Activated naive CD8-positive, alpha-beta T cell treated with anti-CD3 and anti-CD28 coated beads, Interleukin-2, amount 50 U/mL, for 24 hours (primary cell): ENCODE measurements at regions not wholly inside any gene's neighbourhood (a gene's known extent, or its start where the extent isn't known, plus 50 kb on each side); places are given as distances from the start of the nearest gene placed in this dataset.
"Not testable (repeated sequence)": the region's sequence is repeated elsewhere in the genome, so short reads cannot be mapped to it uniquely, and the experiment has no call there.

ENCODE experiments used
- ATAC-seq: fragments of 150-1000 bp; cut with Tn5 transposase; one replicate; pipeline ENCODE4 v1.10.0; 2021
- DNase-seq: peaks from one replicate; pipeline ENCODE4 v3.0.0; 2021
- H3K27ac Mint-ChIP-seq: one replicate; pipeline ENCODE4 v1.8.0; 2021; ENCODE audit warnings: mild to moderate bottlenecking, mixed read lengths
- H3K27me3 Mint-ChIP-seq: one replicate; pipeline ENCODE4 v1.8.0; 2021; ENCODE audit warnings: mixed read lengths
- H3K36me3 Mint-ChIP-seq: one replicate; pipeline ENCODE4 v1.8.0; 2021; ENCODE audit warnings: low read depth, mixed read lengths
- H3K4me1 Mint-ChIP-seq: one replicate; pipeline ENCODE4 v1.8.0; 2021; ENCODE audit warnings: mixed read lengths
- H3K4me3 Mint-ChIP-seq: one replicate; pipeline ENCODE4 v1.8.0; 2021; ENCODE audit warnings: mild to moderate bottlenecking, moderate library complexity, mixed read lengths
- H3K9me3 Mint-ChIP-seq: one replicate; pipeline ENCODE4 v1.8.0; 2021; ENCODE audit warnings: mixed read lengths

DNA sequence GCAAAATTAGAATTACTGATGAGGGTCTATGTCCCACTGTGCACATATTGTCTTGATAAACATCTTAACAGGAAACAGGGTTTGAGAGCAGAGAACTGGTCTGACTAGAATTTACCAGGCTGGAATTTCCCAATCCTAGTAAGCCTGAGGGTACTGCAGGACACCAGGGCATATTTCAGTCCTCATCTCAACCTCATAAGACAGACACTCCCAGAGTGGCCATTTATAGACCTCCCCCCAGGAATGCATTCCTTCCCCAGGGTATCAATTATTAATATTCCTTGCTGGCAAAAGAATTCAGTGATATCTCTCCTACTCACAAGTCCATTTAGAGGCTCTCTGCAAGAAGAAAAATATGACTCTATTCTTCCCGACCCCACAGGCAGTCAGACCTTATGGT is 325.1 kb upstream of the KLF3 start:
- Mint-ChIP-seq H3K36me3 (peaks cover 13% of the 10 kb centered on the region), H3K4me1 (peaks cover 17% of the 10 kb centered on the region), H3K9me3 (peaks cover 28% of the 10 kb centered on the region)
- H3K27ac Mint-ChIP-seq, H3K27me3 Mint-ChIP-seq, H3K4me3 Mint-ChIP-seq, ATAC-seq, DNase-seq: not testable (repeated sequence)

- Mint-ChIP-seq H3K9me3 (peaks cover 31% of the 10 kb centered on the region), H3K27ac (no peak overlapping the region), H3K27me3 (no peaks in the 10 kb centered on the region), H3K4me1 (no peaks in the 10 kb centered on the region), H3K36me3 (peaks cover 6% of the 10 kb centered on the region), H3K4me3 (no peak overlapping the region)
- no peak for ATAC-seq
- no peak for DNase-seq
Observed at GRCh38 chr4:38343608-38344007, 320.4 kb upstream of the KLF3 start.

GRCh38 chr4:38344929-38345328 is 319.1 kb upstream of the KLF3 start:
- H3K36me3 Mint-ChIP-seq, result peaks cover 6% of the 10 kb centered on the region
- ATAC-seq (no peak), DNase-seq (no peak)

DNA sequence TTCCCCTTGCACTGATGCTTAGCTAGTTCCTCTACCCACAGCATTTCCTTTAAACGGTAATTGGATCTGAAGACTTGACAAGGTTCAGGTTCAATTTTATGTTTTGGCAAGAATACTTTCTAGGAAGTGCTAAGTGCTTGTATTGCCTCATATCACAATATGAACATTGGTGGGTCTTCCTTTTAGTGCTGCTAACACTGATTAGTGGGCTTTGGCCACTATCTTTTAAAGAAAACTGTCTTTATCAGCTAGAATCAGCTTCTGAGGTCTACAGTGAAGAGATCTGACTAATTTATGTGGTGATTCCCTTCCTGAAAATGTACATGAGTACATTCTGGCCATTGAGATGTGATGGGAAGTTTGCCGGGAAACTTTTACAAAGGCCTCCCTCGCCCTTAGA is 316.7 kb upstream of the KLF3 start:
- Mint-ChIP-seq H3K4me1 (no peaks in the 10 kb centered on the region), H3K4me3 (no peak overlapping the region), H3K36me3 (peaks cover 6% of the 10 kb centered on the region), H3K27me3 (no peaks in the 10 kb centered on the region), H3K9me3 (peaks cover 23% of the 10 kb centered on the region), H3K27ac (no peak overlapping the region)
- ATAC-seq (no peak), DNase-seq (no peak)

More at GRCh38 chr4:38344929-38345328, 319.1 kb upstream of the KLF3 start:
- no peak overlapping the region for H3K27ac Mint-ChIP-seq
- no peaks in the 10 kb centered on the region for H3K27me3 Mint-ChIP-seq
- peaks cover 21% of the 10 kb centered on the region for H3K9me3 Mint-ChIP-seq
- H3K4me1 Mint-ChIP-seq, result no peaks in the 10 kb centered on the region
- no peak overlapping the region for H3K4me3 Mint-ChIP-seq

- no peaks in the 10 kb centered on the region for H3K36me3 Mint-ChIP-seq
- H3K9me3 Mint-ChIP-seq, result peaks cover 26% of the 10 kb centered on the region
- H3K27ac Mint-ChIP-seq, result no peak overlapping the region
- peaks cover 4% of the 10 kb centered on the region for H3K4me1 Mint-ChIP-seq
- H3K4me3 Mint-ChIP-seq, result no peak overlapping the region
- ATAC-seq, result no peak
- no peaks in the 10 kb centered on the region for H3K27me3 Mint-ChIP-seq
- DNase-seq, result no peak
Observed at GRCh38 chr4:38354421-38354820, 309.6 kb upstream of the KLF3 start.

- Mint-ChIP-seq H3K36me3 (no peaks in the 10 kb centered on the region), H3K27ac (no peak overlapping the region), H3K4me3 (no peak overlapping the region), H3K4me1 (peaks cover 6% of the 10 kb centered on the region), H3K9me3 (peaks cover 26% of the 10 kb centered on the region), H3K27me3 (no peaks in the 10 kb centered on the region)
- no peak for DNase-seq
- ATAC-seq, result no peak
Observed at GRCh38 chr4:38354872-38355271, 309.1 kb upstream of the KLF3 start.

DNA sequence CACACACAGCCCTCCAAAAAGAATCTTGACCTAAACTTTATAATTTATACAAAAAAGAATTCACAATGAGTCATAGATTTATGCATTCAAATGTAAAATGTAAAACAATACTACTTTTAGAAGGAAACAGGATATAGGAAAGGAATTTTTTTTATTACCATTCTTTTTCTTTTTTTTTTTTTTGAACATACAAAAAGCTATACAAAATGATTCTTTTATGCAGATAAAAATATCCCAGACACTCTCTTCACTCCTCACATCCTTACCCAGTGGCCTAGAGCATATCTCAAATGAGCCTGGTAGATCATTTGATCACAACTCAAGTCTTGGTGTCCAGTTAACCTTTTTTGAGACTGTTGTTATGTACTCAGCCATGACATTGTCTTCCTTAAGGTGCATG is 307.3 kb upstream of the KLF3 start:
- no peak for ATAC-seq

DNA sequence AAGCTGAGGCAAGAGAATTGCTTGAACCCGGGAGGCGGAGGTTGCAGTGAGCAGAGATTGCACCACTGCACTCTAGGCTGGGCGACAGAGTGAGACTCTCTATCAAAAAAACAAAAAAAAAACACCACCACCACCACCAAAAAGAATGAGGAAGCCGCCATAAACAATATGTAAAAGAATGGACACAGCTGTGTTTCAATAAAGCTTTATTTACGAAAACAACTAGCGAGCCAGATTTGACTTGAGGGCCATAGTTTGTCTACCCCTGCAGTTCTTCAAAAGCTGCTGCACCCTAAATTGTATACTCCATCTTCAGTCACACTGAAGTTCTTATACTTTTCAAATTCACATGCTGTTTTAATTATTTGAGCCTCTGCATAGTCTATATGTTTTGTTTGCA is 306.5 kb upstream of the KLF3 start:
- no peak overlapping the region for H3K4me3 Mint-ChIP-seq

More for the DNA sequence above, 307.3 kb upstream of the KLF3 start:
- Mint-ChIP-seq H3K4me1 (peaks cover 6% of the 10 kb centered on the region), H3K4me3 (no peak overlapping the region), H3K9me3 (peaks cover 22% of the 10 kb centered on the region), H3K27me3 (no peaks in the 10 kb centered on the region), H3K27ac (no peak overlapping the region), H3K36me3 (no peaks in the 10 kb centered on the region)
- no peak for DNase-seq

DNA sequence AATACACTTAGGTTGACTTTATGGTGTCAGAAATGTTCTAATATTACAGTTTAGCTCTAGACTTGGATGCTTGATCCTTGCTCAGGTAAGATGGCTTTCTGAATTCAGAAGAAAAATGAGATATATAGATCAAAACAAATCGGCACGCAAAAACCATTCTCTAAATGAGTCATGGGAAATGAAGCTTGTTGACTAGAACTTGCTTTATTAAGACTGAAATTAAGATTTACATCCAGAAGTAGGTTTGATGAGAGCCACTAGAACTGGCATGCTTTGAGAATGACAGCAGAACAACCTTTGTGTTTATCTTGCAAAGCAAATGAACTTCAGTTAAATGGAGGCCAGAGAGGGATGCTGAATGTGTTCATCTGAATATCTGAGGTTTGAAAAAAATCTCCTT is 304.9 kb upstream of the KLF3 start:
- no peak overlapping the region for H3K4me3 Mint-ChIP-seq
- H3K9me3 Mint-ChIP-seq, result peaks cover 4% of the 10 kb centered on the region
- no peak for ATAC-seq
- DNase-seq, result no peak
- no peaks in the 10 kb centered on the region for H3K27me3 Mint-ChIP-seq
- H3K36me3 Mint-ChIP-seq, result no peaks in the 10 kb centered on the region
- H3K27ac Mint-ChIP-seq, result no peak overlapping the region
- peaks cover 6% of the 10 kb centered on the region for H3K4me1 Mint-ChIP-seq

More for the DNA sequence above, 306.5 kb upstream of the KLF3 start:
- H3K36me3 Mint-ChIP-seq, result no peaks in the 10 kb centered on the region
- ATAC-seq (no peak), DNase-seq (no peak)
- H3K4me1 Mint-ChIP-seq, result peaks cover 6% of the 10 kb centered on the region
- no peaks in the 10 kb centered on the region for H3K27me3 Mint-ChIP-seq
- H3K9me3 Mint-ChIP-seq, result peaks cover 16% of the 10 kb centered on the region
- no peak overlapping the region for H3K27ac Mint-ChIP-seq

GRCh38 chr4:38360201-38360600 is 303.8 kb upstream of the KLF3 start:
- no peaks in the 10 kb centered on the region for H3K36me3 Mint-ChIP-seq
- H3K4me1 Mint-ChIP-seq, result peaks cover 6% of the 10 kb centered on the region
- no peak for ATAC-seq
- no peak overlapping the region for H3K4me3 Mint-ChIP-seq
- H3K9me3 Mint-ChIP-seq, result no peaks in the 10 kb centered on the region
- H3K27me3 Mint-ChIP-seq, result no peaks in the 10 kb centered on the region
- no peak for DNase-seq
- H3K27ac Mint-ChIP-seq, result no peak overlapping the region

GRCh38 chr4:38364383-38364963 is 299.5 kb upstream of the KLF3 start:
- ATAC-seq, result no peak
- no peak overlapping the region for H3K27ac Mint-ChIP-seq
- H3K27me3 Mint-ChIP-seq, result no peaks in the 10 kb centered on the region
- no peak overlapping the region for H3K4me3 Mint-ChIP-seq
- H3K9me3 Mint-ChIP-seq, result no peaks in the 10 kb centered on the region
- DNase-seq, result no peak
- peaks cover 11% of the 10 kb centered on the region for H3K4me1 Mint-ChIP-seq
- H3K36me3 Mint-ChIP-seq, result no peaks in the 10 kb centered on the region

DNA sequence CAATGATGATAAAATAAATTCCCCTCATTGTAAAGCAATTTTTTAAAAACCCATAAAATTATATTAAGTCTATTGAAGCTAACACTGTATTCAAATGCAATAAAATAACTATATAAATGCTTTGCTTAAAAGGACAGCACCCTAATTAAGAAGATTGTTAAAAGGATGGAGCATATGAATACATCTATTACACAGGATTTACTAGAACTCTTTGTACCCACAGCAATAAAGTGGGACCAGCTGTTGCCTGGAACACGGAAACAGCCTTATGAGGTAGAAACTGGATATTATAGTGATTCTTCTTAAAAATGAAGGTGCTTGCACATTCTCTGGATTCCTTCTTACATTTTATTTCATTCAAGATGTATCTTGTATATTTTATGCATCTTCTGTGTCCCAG is 298.7 kb upstream of the KLF3 start:
- no peaks in the 10 kb centered on the region for H3K36me3 Mint-ChIP-seq
- no peaks in the 10 kb centered on the region for H3K9me3 Mint-ChIP-seq
- no peak overlapping the region for H3K27ac Mint-ChIP-seq
- DNase-seq (no peak), ATAC-seq (no peak)
- no peak overlapping the region for H3K4me3 Mint-ChIP-seq
- H3K27me3 Mint-ChIP-seq, result no peaks in the 10 kb centered on the region
- peaks cover 9% of the 10 kb centered on the region for H3K4me1 Mint-ChIP-seq

- ATAC-seq, result no peak
- no peaks in the 10 kb centered on the region for H3K9me3 Mint-ChIP-seq
- no peaks in the 10 kb centered on the region for H3K36me3 Mint-ChIP-seq
- H3K4me1 Mint-ChIP-seq, result peaks cover 9% of the 10 kb centered on the region
- H3K27me3 Mint-ChIP-seq, result no peaks in the 10 kb centered on the region
- no peak overlapping the region for H3K4me3 Mint-ChIP-seq
- no peak overlapping the region for H3K27ac Mint-ChIP-seq
- no peak for DNase-seq
Observed at GRCh38 chr4:38365748-38366310, 298.2 kb upstream of the KLF3 start.

- DNase-seq, result no peak
- no peak for ATAC-seq
- H3K4me3 Mint-ChIP-seq, result no peak overlapping the region
- no peaks in the 10 kb centered on the region for H3K36me3 Mint-ChIP-seq
- H3K27me3 Mint-ChIP-seq, result no peaks in the 10 kb centered on the region
- H3K4me1 Mint-ChIP-seq, result peaks cover 9% of the 10 kb centered on the region
- no peak overlapping the region for H3K27ac Mint-ChIP-seq
- H3K9me3 Mint-ChIP-seq, result no peaks in the 10 kb centered on the region
Observed at GRCh38 chr4:38366456-38366855, 297.5 kb upstream of the KLF3 start.

DNA sequence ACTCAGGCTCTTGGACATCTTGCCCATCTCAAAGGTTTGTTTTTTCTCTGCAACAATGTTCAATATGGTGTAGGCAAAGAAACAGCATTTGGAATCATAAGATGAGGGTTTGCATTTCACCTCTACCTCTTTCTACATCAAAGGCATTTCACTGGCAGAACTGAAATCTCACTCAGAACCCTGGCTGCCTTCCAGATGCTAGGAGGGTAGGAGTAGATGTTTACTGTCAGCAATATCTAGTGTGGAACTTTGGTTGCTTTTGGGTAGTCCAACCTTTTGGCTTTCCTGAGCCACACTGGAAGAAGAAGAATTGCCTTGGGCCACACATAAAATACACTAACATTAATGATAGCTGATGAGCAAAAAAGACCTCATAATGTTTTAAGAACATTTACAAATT is 297.0 kb upstream of the KLF3 start:
- Mint-ChIP-seq H3K27ac (no peak overlapping the region), H3K4me1 (peaks cover 9% of the 10 kb centered on the region), H3K4me3 (no peak overlapping the region), H3K9me3 (no peaks in the 10 kb centered on the region), H3K27me3 (no peaks in the 10 kb centered on the region), H3K36me3 (no peaks in the 10 kb centered on the region)
- ATAC-seq, result no peak
- DNase-seq, result no peak
